Vagina (tissue), 2 donors: ENCODE measurements at regions not wholly inside any gene's neighbourhood (a gene's known extent, or its start where the extent isn't known, plus 50 kb on each side); places are given as distances from the start of the nearest gene placed in this dataset.
A peak's percentile ranks its signal among the peaks of the same experiment; 100 is the strongest.

Experiments
- DNase-seq, 2 donors: peaks; one replicate each; pipeline ENCODE4 v3.0.0-alpha.2; 2017; ENCODE audit errors: extremely low spot score in 2 of 2
- H3K27ac ChIP-seq: fragments of 200-600 bp; sonication (generic); one replicate; pipeline ENCODE4 v1.5.1; 2019
- H3K27me3 ChIP-seq: fragments of 200-600 bp; sonication (generic); one replicate; pipeline ENCODE4 v1.5.1; 2019
- H3K36me3 ChIP-seq, 2 donors: fragments of 200-600 bp; sonication (generic); one replicate each; pipeline ENCODE4 v1.5.1; 2017 to 2019
- H3K4me1 ChIP-seq: fragments of 200-600 bp; sonication (generic); one replicate; pipeline ENCODE4 v1.5.1; 2019
- H3K4me3 ChIP-seq, 2 donors: fragments of 200-600 bp; sonication (generic); 1 replicate in 1 of 2; 2 replicates in 1 of 2; pipeline ENCODE4 v1.5.1; 2016 to 2019
- H3K9me3 ChIP-seq: fragments of 200-600 bp; sonication (generic); one replicate; pipeline ENCODE4 v1.5.1; 2019
- POLR2A ChIP-seq, 2 donors: fragments of 450-650 bp; IDR thresholded peaks; one replicate each; pipeline ENCODE4 v1.6.1; 2017; ENCODE audit warnings: antibody characterized with exemption in 2 of 2, mild to moderate bottlenecking in 2 of 2, moderate library complexity in 2 of 2
- POLR2AphosphoS5 ChIP-seq, 2 donors: sonication (generic); formaldehyde crosslinking; IDR thresholded peaks; one replicate each; pipeline ENCODE4 v1.9.0; 2017; ENCODE audit warnings: antibody characterized with exemption in 2 of 2, mild to moderate bottlenecking in 2 of 2, low read depth in 1 of 2; ENCODE audit not compliant: insufficient read depth in 1 of 2
- intact Hi-C: fragments of 100-400 bp; cut with DNase I; formaldehyde crosslinking; loops from one replicate; pipeline ENCODE4 v1.15.1; 2023
- TF ChIP-seq, protein P1 (sequence below), 3 experiments: fragments of 450-650 bp in 2 of 3; fragments of 200-600 bp in 1 of 3; sonication (generic) in 1 of 3; IDR thresholded peaks; one replicate each; pipeline ENCODE4 v1.5.1; 2017 to 2019; ENCODE audit warnings: antibody characterized with exemption in 3 of 3, mild to moderate bottlenecking in 2 of 3, moderate library complexity in 2 of 3

DNA sequence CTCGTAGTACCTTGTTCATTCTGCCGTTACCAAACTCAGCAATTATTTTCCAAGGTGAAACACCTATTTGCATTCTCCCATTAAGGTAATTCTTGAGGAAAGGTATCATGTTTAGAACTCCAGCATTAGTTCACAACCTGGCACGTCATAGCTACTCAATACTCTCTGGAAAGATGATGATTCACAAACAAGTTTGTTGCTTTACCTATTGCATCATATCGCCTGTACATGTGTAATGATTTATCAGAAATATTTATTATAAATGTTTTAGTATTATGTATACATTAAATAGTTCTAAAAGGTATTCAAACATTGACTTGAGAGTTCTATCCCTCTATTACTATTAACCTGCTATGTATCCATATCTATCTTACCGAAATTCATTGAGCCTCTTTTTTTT, 658.3 kb upstream of the PITX2 start:
- Histone ChIP-seq H3K27me3 (no peaks in the 10 kb centered on the region), H3K4me1 (no peaks in the 10 kb centered on the region), H3K36me3 (no peaks in the 10 kb centered on the region), H3K27ac (no peak overlapping the region), H3K9me3 (no peaks in the 10 kb centered on the region), H3K4me3 (no peak overlapping the region)
- intact Hi-C loops: no loop called here
- TF ChIP-seq, protein P1, sequence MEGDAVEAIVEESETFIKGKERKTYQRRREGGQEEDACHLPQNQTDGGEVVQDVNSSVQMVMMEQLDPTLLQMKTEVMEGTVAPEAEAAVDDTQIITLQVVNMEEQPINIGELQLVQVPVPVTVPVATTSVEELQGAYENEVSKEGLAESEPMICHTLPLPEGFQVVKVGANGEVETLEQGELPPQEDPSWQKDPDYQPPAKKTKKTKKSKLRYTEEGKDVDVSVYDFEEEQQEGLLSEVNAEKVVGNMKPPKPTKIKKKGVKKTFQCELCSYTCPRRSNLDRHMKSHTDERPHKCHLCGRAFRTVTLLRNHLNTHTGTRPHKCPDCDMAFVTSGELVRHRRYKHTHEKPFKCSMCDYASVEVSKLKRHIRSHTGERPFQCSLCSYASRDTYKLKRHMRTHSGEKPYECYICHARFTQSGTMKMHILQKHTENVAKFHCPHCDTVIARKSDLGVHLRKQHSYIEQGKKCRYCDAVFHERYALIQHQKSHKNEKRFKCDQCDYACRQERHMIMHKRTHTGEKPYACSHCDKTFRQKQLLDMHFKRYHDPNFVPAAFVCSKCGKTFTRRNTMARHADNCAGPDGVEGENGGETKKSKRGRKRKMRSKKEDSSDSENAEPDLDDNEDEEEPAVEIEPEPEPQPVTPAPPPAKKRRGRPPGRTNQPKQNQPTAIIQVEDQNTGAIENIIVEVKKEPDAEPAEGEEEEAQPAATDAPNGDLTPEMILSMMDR (IDR thresholded peaks at IDR 0.05): no peak
- TF ChIP-seq POLR2AphosphoS5 (IDR thresholded peaks at IDR 0.05; ENCODE audit: insufficient read depth in 1 of 2, low read depth in 1 of 2): no peak
- TF ChIP-seq POLR2A (IDR thresholded peaks at IDR 0.05): no peak
- DNase-seq: no peak

DNA sequence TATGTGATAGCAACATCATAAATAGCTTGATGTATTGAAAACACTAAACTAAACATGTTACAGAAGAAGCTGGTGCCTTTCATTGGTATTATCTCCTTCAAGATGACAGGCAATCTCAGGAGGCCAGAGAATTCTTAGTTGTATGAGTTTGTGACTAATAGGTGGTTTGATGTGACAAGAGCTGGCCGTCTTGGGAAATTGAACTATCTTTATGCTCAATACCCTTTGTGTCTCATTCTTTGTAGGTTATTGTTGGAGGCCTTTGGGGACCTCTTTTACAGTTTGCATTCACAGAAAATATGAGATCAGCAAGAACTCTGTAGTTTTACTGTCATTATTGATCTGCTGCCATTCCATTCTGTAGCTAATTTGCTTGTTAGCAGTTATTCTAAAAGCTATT, 659.2 kb upstream of the PITX2 start:
- Histone ChIP-seq H3K27me3 (no peaks in the 10 kb centered on the region), H3K4me3 (no peak overlapping the region), H3K36me3 (no peaks in the 10 kb centered on the region), H3K9me3 (no peaks in the 10 kb centered on the region), H3K27ac (no peak overlapping the region), H3K4me1 (no peaks in the 10 kb centered on the region)
- DNase-seq: no peak
- intact Hi-C loops: no loop called here
- TF ChIP-seq, protein P1 (IDR thresholded peaks at IDR 0.05): no peak
- TF ChIP-seq POLR2AphosphoS5 (IDR thresholded peaks at IDR 0.05; ENCODE audit: insufficient read depth in 1 of 2, low read depth in 1 of 2): no peak
- TF ChIP-seq POLR2A (IDR thresholded peaks at IDR 0.05): no peak

DNA sequence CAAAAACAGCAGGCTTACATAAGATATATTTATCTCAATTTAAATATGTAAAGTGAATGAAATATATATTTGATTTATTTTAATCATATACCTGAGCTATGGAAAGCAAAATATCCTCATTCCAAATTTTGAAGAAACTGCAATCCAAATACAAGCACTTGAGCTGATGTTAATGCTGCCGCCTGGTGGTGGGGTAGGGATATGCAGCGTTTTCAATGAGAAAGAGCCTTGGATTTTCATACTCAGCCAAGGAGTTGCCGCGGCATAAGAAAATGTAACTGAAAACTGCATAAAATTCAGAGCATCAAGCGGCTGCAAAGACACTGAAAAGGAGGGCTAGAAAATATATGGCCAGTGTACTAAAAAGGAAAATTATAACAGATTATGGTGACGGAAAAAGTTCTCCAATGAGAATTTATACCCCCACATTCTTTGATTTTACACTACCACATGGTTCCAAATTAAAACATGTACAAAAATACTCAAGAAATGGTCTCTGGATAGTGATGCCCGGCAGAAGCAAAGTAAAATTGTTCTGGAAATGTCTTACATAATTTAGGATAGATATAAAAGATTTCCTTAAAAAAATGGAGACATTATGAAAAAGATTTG, 660.3 kb upstream of the PITX2 start:
- H3K4me1 ChIP-seq: no peaks in the 10 kb centered on the region
- no peaks in the 10 kb centered on the region for H3K36me3 ChIP-seq
- no peak overlapping the region for H3K27ac ChIP-seq
- intact Hi-C loops: no loop called here
- H3K4me3 ChIP-seq: no peak overlapping the region
- DNase-seq: no peak
- H3K9me3 ChIP-seq: no peaks in the 10 kb centered on the region
- TF ChIP-seq POLR2A (IDR thresholded peaks at IDR 0.05) (no peak), POLR2AphosphoS5 (IDR thresholded peaks at IDR 0.05; ENCODE audit: insufficient read depth in 1 of 2, low read depth in 1 of 2) (no peak)
- TF ChIP-seq, protein P1 (IDR thresholded peaks at IDR 0.05): peak; percentile 13 to 31 (median 29)
- H3K27me3 ChIP-seq: no peaks in the 10 kb centered on the region

DNA sequence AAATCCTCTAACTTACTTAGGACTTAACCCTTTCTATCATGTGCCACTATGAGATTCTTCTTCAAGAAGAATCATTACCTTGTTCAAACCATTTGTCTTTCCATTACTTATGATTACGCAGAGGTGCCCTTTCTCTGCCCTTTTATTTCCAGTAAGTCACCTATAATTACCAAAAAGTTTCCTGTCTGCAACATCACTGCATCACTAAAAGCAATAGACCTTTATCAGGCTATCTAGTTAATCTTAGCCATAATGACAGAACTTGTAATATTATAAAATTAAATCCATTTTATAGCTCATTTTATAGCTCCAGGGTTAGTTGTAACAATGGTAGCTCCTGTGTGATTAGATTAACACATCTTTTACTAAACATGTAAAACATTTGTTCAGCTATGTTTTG, 673.6 kb upstream of the PITX2 start:
- intact Hi-C loops: no loop called here
- Histone ChIP-seq H3K9me3 (no peaks in the 10 kb centered on the region), H3K4me3 (no peak overlapping the region), H3K27ac (no peak overlapping the region), H3K4me1 (no peaks in the 10 kb centered on the region), H3K36me3 (no peaks in the 10 kb centered on the region), H3K27me3 (no peaks in the 10 kb centered on the region)
- TF ChIP-seq POLR2A (IDR thresholded peaks at IDR 0.05): no peak
- DNase-seq: no peak

DNA sequence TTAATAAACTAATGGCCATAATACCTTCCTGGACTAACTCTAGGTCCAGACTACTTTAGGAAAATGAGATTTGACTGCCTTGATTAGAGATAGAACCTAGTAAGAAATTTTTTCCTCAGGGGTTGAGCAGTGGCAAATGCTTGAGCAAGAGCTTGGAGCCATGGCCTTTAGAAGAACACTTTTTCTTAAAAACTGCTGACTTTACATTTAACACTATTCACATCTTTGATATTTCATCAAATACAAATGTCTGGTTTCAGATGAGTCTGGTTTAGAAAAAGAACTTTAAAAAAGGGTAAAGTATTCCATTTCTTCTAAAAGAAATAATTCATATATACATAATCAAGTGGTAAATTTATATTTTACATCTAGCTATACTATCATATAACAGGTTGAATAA, 680.9 kb upstream of the PITX2 start:
- Histone ChIP-seq H3K27ac (no peak overlapping the region), H3K36me3 (no peaks in the 10 kb centered on the region), H3K4me3 (no peak overlapping the region), H3K9me3 (no peaks in the 10 kb centered on the region), H3K27me3 (no peaks in the 10 kb centered on the region), H3K4me1 (no peaks in the 10 kb centered on the region)
- no peak for DNase-seq
- TF ChIP-seq, protein P1 (IDR thresholded peaks at IDR 0.05): no peak
- TF ChIP-seq POLR2AphosphoS5 (IDR thresholded peaks at IDR 0.05; ENCODE audit: insufficient read depth in 1 of 2, low read depth in 1 of 2) (no peak), POLR2A (IDR thresholded peaks at IDR 0.05) (no peak)
- intact Hi-C loops: no loop called here
